Left ventricle myocardium inferior (tissue), 1 donor: ENCODE measurements at regions not wholly inside any gene's neighbourhood (a gene's known extent, or its start where the extent isn't known, plus 50 kb on each side); places are given as distances from the start of the nearest gene placed in this dataset.
"Not testable (repeated sequence)": the region's sequence is repeated elsewhere in the genome, so short reads cannot be mapped to it uniquely, and the experiment has no call there.

Source experiments
- DNase-seq: peaks from one replicate; pipeline ENCODE4 v3.0.0-alpha.2; 2020
- H3K27ac ChIP-seq: fragments of 200-600 bp; replicated peaks from 2 replicates; pipeline ENCODE4 v1.8.0; 2021
- H3K27me3 ChIP-seq: fragments of 200-600 bp; 2 replicates; pipeline ENCODE4 v1.8.0; 2021; ENCODE audit warnings: low read depth
- H3K36me3 ChIP-seq: fragments of 200-600 bp; 2 replicates; pipeline ENCODE4 v1.8.0; 2021
- H3K4me1 ChIP-seq: fragments of 200-600 bp; 2 replicates; pipeline ENCODE4 v1.8.0; 2021
- H3K4me3 ChIP-seq: fragments of 200-600 bp; 2 replicates; pipeline ENCODE4 v1.8.0; 2021; ENCODE audit warnings: mild to moderate bottlenecking, moderate library complexity
- H3K9me3 ChIP-seq: fragments of 200-600 bp; replicated peaks from 2 replicates; pipeline ENCODE4 v1.8.0; 2021
- intact Hi-C: fragments of 100-400 bp; cut with micrococcal nuclease; formaldehyde crosslinking; loops from one replicate; pipeline ENCODE4 v1.11.0; 2022
- TF ChIP-seq, protein P1 (sequence below): fragments of 200-600 bp; IDR thresholded peaks from 2 replicates; pipeline ENCODE4 v1.8.0; 2021; ENCODE audit warnings: antibody characterized with exemption, mild to moderate bottlenecking, borderline replicate concordance
- donor health status: DM: no; HTN: yes; CAD: no; lungs with severe emphysema.

DNA sequence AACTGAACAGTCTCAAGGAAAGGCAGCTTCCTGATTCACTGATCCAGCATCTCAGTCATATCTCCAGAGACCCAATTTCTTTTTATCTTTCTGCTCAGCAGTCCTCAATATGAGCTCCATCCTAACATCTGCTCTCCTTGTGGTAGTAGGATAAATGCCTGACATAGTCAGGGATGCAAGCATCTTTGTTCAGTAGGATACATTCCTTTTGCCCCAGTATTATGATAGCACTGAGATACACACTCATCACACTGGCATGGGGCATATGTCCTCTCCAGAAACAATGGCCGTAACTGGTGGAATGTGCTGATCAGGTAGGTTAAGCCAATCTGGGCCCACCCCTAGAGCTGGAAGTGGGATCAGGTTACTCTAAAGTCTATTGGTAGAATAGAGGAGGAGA lies 207.2 kb downstream of the ETAA1 start:
- Histone ChIP-seq H3K36me3 (no peaks in the 10 kb centered on the region), H3K4me3 (no peak overlapping the region), H3K9me3 (no peaks in the 10 kb centered on the region), H3K4me1 (no peaks in the 10 kb centered on the region), H3K27me3 (no peaks in the 10 kb centered on the region), H3K27ac (no peak overlapping the region)
- DNase-seq: no peak
- intact Hi-C loops: no loop called here
- TF ChIP-seq, protein P1, sequence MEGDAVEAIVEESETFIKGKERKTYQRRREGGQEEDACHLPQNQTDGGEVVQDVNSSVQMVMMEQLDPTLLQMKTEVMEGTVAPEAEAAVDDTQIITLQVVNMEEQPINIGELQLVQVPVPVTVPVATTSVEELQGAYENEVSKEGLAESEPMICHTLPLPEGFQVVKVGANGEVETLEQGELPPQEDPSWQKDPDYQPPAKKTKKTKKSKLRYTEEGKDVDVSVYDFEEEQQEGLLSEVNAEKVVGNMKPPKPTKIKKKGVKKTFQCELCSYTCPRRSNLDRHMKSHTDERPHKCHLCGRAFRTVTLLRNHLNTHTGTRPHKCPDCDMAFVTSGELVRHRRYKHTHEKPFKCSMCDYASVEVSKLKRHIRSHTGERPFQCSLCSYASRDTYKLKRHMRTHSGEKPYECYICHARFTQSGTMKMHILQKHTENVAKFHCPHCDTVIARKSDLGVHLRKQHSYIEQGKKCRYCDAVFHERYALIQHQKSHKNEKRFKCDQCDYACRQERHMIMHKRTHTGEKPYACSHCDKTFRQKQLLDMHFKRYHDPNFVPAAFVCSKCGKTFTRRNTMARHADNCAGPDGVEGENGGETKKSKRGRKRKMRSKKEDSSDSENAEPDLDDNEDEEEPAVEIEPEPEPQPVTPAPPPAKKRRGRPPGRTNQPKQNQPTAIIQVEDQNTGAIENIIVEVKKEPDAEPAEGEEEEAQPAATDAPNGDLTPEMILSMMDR: no peak

DNA sequence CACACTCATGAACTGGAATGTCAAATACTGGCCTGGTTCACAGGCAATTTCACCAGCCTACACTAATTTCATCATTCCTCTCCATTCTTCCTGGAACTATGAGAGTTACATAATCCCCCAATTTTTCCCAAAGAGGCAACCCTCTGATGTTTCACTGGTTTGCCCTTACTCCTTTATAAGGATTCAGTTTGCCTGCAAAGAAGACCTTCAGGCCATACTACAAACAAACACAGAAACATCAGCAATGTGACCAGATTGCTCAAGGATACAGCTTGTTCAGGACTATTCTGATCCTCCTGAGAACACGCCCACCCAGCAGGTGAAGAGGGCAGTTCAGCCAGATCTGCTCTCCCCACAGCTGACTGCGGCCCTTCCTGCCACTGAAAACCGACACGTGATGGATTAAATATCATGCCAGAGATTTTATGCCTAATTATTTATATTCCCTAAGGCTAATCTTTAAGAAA lies 215.5 kb downstream of the ETAA1 start:
- TF ChIP-seq, protein P1: no peak
- no peak overlapping the region for H3K4me3 ChIP-seq
- intact Hi-C loops: no loop called here
- no peak overlapping the region for H3K27ac ChIP-seq
- no peaks in the 10 kb centered on the region for H3K36me3 ChIP-seq
- H3K4me1 ChIP-seq: peaks cover 6% of the 10 kb centered on the region
- no peaks in the 10 kb centered on the region for H3K9me3 ChIP-seq
- DNase-seq: no peak
- H3K27me3 ChIP-seq: no peaks in the 10 kb centered on the region

- intact Hi-C loops: no loop called here
- H3K4me3 ChIP-seq: no peak overlapping the region
- no peaks in the 10 kb centered on the region for H3K9me3 ChIP-seq
- no peak for DNase-seq
- TF ChIP-seq, protein P1: no peak
- peaks cover 6% of the 10 kb centered on the region for H3K4me1 ChIP-seq
- H3K36me3 ChIP-seq: no peaks in the 10 kb centered on the region
- H3K27ac ChIP-seq: no peak overlapping the region
- H3K27me3 ChIP-seq: no peaks in the 10 kb centered on the region
These were observed 216.1 kb downstream of the ETAA1 start for GRCh38 chr2:67613227-67613626.

DNA sequence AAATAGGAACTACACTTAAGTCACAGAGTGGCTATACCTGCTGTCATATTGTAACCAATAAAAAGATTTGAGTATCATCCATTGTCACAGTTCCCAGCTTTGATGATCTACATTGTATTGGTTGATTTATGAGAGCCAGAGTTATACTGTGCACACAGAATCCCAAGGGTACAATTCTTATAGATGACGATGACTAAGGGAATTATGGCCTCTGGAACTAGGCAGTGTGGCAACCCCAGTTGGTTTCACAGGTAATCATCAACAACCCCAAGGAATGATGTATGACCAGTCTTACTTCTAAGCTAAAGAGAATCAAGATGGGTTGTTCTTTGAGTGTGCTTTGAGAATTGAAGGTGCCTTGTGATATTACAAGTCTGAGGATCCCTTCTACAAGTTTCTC lies 217.3 kb downstream of the ETAA1 start:
- DNase-seq: no peak
- intact Hi-C loops: no loop called here
- Histone ChIP-seq H3K9me3 (no peaks in the 10 kb centered on the region), H3K36me3 (no peaks in the 10 kb centered on the region), H3K4me1 (peaks cover 6% of the 10 kb centered on the region), H3K27me3 (no peaks in the 10 kb centered on the region), H3K4me3 (no peak overlapping the region), H3K27ac (no peak overlapping the region)
- TF ChIP-seq, protein P1: no peak

DNA sequence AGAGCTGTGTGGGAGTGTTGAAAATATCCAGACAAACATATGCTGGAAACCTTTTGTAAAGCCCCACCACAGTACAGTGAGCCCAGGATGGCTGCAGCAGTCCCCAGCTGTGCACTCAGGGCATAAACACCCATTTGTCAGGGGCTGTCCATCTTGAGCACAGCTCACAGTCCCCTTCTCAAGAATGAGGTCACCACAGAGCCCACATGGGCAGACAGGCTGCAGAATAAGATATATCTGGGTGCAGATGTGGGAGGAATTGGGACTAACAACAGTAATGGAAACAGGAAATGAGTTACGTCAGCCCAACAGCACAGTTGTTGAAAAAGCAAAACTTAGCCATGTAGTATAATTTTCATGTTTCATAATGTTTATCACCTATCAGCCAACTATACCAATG lies 219.6 kb downstream of the ETAA1 start:
- Histone ChIP-seq H3K36me3 (no peaks in the 10 kb centered on the region), H3K4me3 (no peak overlapping the region), H3K27ac (peak overlapping the region; percentile 50), H3K27me3 (no peaks in the 10 kb centered on the region), H3K4me1 (peaks cover 6% of the 10 kb centered on the region), H3K9me3 (no peaks in the 10 kb centered on the region)
- intact Hi-C loops: no loop called here
- DNase-seq: peak; percentile 16
- TF ChIP-seq, protein P1: no peak

DNA sequence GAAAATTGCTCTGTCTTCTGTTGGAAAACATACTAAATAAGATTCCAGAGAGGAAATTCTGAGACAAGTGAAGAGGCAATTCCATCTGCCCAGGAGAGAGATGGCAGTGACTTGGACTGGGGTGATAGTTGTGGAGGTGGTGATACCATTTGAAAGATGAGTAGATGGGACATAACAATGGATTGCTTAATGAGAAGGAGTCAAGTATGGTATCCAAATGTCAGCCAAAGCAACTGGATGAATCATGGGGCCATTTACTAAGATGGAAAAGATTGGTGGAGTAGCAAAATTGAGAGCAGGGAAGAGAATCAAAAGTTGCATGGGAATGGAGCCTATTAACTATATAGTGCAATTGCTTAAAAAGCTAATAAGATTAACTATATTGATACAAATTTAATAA lies 222.1 kb downstream of the ETAA1 start:
- DNase-seq: no peak
- Histone ChIP-seq H3K36me3 (no peaks in the 10 kb centered on the region), H3K27ac (no peak overlapping the region), H3K27me3 (no peaks in the 10 kb centered on the region), H3K4me1 (peaks cover 6% of the 10 kb centered on the region), H3K4me3 (no peak overlapping the region), H3K9me3 (no peaks in the 10 kb centered on the region)
- intact Hi-C loops: no loop called here
- TF ChIP-seq, protein P1: no peak

DNA sequence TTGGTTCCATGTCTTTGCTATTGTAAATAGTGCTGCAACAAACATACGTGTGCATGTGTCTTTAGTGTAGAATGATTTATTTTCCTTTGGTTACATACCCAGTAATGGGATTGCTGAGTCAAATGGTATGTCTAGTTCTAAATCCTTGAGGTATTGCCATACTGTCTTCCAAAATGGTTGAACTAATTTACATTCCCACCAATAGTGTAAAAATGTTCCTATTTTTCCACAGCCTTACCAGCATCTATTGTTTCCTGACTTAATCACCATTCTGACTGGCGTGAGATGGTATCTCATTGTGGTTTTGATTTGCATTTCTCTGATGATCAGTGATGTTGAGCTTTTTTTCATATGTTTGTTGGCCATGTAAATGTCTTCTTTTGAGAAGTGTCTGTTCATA lies 226.6 kb downstream of the ETAA1 start:
- H3K27ac ChIP-seq, H3K36me3 ChIP-seq, H3K27me3 ChIP-seq, H3K9me3 ChIP-seq, H3K4me3 ChIP-seq, intact Hi-C loops, DNase-seq, H3K4me1 ChIP-seq: not testable (repeated sequence)
